ENCODE measurements at regions not wholly inside any gene's neighbourhood (a gene's known extent, or its start where the extent isn't known, plus 50 kb on each side); places are given as distances from the start of the nearest gene placed in this dataset.

DNA sequence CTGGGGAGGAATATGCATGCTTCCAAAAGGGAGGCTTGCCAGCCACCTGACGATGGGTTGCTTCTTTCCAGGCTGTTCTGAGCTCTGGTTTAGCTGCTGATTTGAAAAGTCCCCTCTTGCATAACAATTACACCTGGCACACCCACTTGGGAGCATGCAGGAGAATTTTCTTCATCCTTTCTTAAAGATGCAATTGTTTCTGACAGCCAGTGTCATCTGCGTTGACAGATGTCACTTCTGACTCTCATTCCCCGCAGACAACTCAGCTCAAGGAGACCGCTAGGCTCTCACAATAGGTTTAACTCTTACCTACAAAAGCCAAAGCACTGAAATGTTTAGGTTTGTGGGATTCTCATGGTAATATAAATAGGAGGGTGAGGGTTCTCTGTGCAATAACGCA is 185.6 kb upstream of the SYNPR start:
- no TSS peak for BruUV-seq (replicated peaks)
- ChIA-PET POLR2A (no interaction called here), CTCF (ENCODE audit: low intra/inter-chr PET ratio, low total read pairs) (no interaction called here)
- Histone ChIP-seq H2AFZ (ENCODE audit: low read length) (no peak overlapping the region), H3K4me2 (ENCODE audit: low read depth, low read length) (no peak overlapping the region), H3K4me1 (ENCODE audit: insufficient read depth, low read length) (peaks cover 18% of the 10 kb centered on the region), H4K20me1 (ENCODE audit: insufficient read depth, low read length) (no peaks in the 10 kb centered on the region), H3K27me3 (ENCODE audit: control insufficient read depth in 1 of 2, insufficient read depth in 2 of 2, low read length in 2 of 2) (no peaks in the 10 kb centered on the region), H3K9ac (ENCODE audit: insufficient read depth, low read depth, low read length) (no peak overlapping the region), H3K9me3 (ENCODE audit: low read length) (no peaks in the 10 kb centered on the region), H3K79me2 (ENCODE audit: insufficient read depth, low read length) (no peaks in the 10 kb centered on the region), H3K36me3 (replicated peaks in 1 of 2; ENCODE audit: control insufficient read depth in 1 of 2, insufficient read depth in 2 of 2, low read length in 2 of 2) (no peaks in the 10 kb centered on the region), H3K27ac (ENCODE audit: extremely low read length, insufficient read depth, low read length) (no peak overlapping the region), H3K4me3 (replicated peaks in 1 of 3; ENCODE audit: insufficient read depth in 1 of 3, low read depth in 2 of 3, low read length in 3 of 3) (no peak overlapping the region)
- in situ Hi-C loops (cut with HindIII; ENCODE audit: extremely low pct_ligation_motif_present, low pct_unique_long_range_greater_than_20kb) (no loop called here), intact Hi-C loops (cut with micrococcal nuclease; ENCODE audit: unreplicated experiment) (no loop called here)
- no peak for DNase-seq (ENCODE audit: low spot score)
- WGBS (ENCODE audit: low lambda C conversion rate): 5% methylated on average over 5 of the region's 5 CpGs
- no peak for ATAC-seq
- no peak for FAIRE-seq
- no peak for TF ChIP-seq SATB2 (CRISPR knock-in tag; IDR thresholded peaks at IDR 0.05)
- no peak for TF ChIP-seq SMAD1 (CRISPR knock-in tag; IDR thresholded peaks at IDR 0.05; ENCODE audit: borderline replicate concordance, low read depth)
- TF ChIP-seq, protein P1, sequence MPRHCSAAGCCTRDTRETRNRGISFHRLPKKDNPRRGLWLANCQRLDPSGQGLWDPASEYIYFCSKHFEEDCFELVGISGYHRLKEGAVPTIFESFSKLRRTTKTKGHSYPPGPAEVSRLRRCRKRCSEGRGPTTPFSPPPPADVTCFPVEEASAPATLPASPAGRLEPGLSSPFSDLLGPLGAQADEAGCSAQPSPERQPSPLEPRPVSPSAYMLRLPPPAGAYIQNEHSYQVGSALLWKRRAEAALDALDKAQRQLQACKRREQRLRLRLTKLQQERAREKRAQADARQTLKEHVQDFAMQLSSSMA (CRISPR knock-in tag; IDR thresholded peaks at IDR 0.05): no peak
- TF ChIP-seq REXO4 (CRISPR knock-in tag; IDR thresholded peaks at IDR 0.05; ENCODE audit: borderline replicate concordance): no peak
- TF ChIP-seq ZBTB3 (CRISPR knock-in tag; IDR thresholded peaks at IDR 0.05; ENCODE audit: borderline replicate concordance, low read depth): no peak
- TF ChIP-seq, protein P2, sequence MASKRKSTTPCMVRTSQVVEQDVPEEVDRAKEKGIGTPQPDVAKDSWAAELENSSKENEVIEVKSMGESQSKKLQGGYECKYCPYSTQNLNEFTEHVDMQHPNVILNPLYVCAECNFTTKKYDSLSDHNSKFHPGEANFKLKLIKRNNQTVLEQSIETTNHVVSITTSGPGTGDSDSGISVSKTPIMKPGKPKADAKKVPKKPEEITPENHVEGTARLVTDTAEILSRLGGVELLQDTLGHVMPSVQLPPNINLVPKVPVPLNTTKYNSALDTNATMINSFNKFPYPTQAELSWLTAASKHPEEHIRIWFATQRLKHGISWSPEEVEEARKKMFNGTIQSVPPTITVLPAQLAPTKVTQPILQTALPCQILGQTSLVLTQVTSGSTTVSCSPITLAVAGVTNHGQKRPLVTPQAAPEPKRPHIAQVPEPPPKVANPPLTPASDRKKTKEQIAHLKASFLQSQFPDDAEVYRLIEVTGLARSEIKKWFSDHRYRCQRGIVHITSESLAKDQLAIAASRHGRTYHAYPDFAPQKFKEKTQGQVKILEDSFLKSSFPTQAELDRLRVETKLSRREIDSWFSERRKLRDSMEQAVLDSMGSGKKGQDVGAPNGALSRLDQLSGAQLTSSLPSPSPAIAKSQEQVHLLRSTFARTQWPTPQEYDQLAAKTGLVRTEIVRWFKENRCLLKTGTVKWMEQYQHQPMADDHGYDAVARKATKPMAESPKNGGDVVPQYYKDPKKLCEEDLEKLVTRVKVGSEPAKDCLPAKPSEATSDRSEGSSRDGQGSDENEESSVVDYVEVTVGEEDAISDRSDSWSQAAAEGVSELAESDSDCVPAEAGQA (IDR thresholded peaks at IDR 0.05; ENCODE audit: low read depth): no peak
- TF ChIP-seq, protein P2 (CRISPR knock-in tag; IDR thresholded peaks at IDR 0.05; ENCODE audit: borderline replicate concordance): no peak
- no peak for TF ChIP-seq ZNF260 (CRISPR knock-in tag; IDR thresholded peaks at IDR 0.05; ENCODE audit: borderline replicate concordance, low read depth)
- no peak for TF ChIP-seq NFKB2 (CRISPR knock-in tag; IDR thresholded peaks at IDR 0.05; ENCODE audit: borderline replicate concordance)
- TF ChIP-seq HNRNPLL (IDR thresholded peaks at IDR 0.05; ENCODE audit: low read depth, low read length, poor library complexity, severe bottlenecking): no peak
- no peak for TF ChIP-seq ZFY (CRISPR knock-in tag; IDR thresholded peaks at IDR 0.05)
- TF ChIP-seq, protein P3, sequence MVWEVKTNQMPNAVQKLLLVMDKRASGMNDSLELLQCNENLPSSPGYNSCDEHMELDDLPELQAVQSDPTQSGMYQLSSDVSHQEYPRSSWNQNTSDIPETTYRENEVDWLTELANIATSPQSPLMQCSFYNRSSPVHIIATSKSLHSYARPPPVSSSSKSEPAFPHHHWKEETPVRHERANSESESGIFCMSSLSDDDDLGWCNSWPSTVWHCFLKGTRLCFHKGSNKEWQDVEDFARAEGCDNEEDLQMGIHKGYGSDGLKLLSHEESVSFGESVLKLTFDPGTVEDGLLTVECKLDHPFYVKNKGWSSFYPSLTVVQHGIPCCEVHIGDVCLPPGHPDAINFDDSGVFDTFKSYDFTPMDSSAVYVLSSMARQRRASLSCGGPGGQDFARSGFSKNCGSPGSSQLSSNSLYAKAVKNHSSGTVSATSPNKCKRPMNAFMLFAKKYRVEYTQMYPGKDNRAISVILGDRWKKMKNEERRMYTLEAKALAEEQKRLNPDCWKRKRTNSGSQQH (CRISPR knock-in tag; IDR thresholded peaks at IDR 0.05; ENCODE audit: low read depth): no peak
- no peak for TF ChIP-seq GTF2F1 (IDR thresholded peaks at IDR 0.05; ENCODE audit: low read length)
- TF ChIP-seq JDP2 (CRISPR knock-in tag; IDR thresholded peaks at IDR 0.05; ENCODE audit: borderline replicate concordance): no peak
- TF ChIP-seq ZNF282 (IDR thresholded peaks at IDR 0.05; ENCODE audit: partially characterized antibody): no peak
- TF ChIP-seq BRD4 (CRISPR knock-in tag; IDR thresholded peaks at IDR 0.05): no peak
- TF ChIP-seq, protein P4, sequence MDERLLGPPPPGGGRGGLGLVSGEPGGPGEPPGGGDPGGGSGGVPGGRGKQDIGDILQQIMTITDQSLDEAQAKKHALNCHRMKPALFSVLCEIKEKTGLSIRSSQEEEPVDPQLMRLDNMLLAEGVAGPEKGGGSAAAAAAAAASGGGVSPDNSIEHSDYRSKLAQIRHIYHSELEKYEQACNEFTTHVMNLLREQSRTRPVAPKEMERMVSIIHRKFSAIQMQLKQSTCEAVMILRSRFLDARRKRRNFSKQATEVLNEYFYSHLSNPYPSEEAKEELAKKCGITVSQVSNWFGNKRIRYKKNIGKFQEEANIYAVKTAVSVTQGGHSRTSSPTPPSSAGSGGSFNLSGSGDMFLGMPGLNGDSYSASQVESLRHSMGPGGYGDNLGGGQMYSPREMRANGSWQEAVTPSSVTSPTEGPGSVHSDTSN (CRISPR knock-in tag; IDR thresholded peaks at IDR 0.05): no peak
- no peak for TF ChIP-seq SP2 (CRISPR knock-in tag; IDR thresholded peaks at IDR 0.05)
- no peak for TF ChIP-seq ZNF549 (CRISPR knock-in tag; IDR thresholded peaks at IDR 0.05)
